Muscle layer of duodenum (tissue), 2 donors: ENCODE measurements at regions not wholly inside any gene's neighbourhood (a gene's known extent, or its start where the extent isn't known, plus 50 kb on each side); places are given as distances from the start of the nearest gene placed in this dataset.

ENCODE experiments used
- H3K27ac ChIP-seq: one replicate; pipeline ENCODE4 v1.7.0; 2013; ENCODE audit warnings: mild to moderate bottlenecking, low read length
- H3K27me3 ChIP-seq: one replicate; pipeline ENCODE4 v1.7.0; 2013; ENCODE audit warnings: low read depth, mild to moderate bottlenecking, control low read depth, low read length
- H3K36me3 ChIP-seq, 2 donors: one replicate each; pipeline ENCODE4 v1.7.0; 2013; ENCODE audit warnings: low read length in 2 of 2, control low read depth in 1 of 2, mild to moderate bottlenecking in 1 of 2; ENCODE audit not compliant: insufficient read depth in 2 of 2, control insufficient read depth in 1 of 2
- H3K4me1 ChIP-seq, 2 donors: one replicate each; pipeline ENCODE4 v1.7.0; 2013; ENCODE audit warnings: low read length in 2 of 2, mild to moderate bottlenecking in 2 of 2, control low read depth in 1 of 2, moderate library complexity in 1 of 2; ENCODE audit not compliant: insufficient read depth in 2 of 2, control insufficient read depth in 1 of 2
- H3K4me3 ChIP-seq, 2 donors: one replicate each; pipeline ENCODE4 v1.7.0; 2013; ENCODE audit warnings: low read length in 2 of 2, low read depth in 1 of 2, mild to moderate bottlenecking in 1 of 2
- H3K9me3 ChIP-seq, 2 donors: one replicate each; pipeline ENCODE4 v1.7.0; 2013; ENCODE audit warnings: low read length in 2 of 2, control low read depth in 1 of 2, mild to moderate bottlenecking in 1 of 2; ENCODE audit not compliant: control insufficient read depth in 1 of 2
- donor health status: healthy.

DNA sequence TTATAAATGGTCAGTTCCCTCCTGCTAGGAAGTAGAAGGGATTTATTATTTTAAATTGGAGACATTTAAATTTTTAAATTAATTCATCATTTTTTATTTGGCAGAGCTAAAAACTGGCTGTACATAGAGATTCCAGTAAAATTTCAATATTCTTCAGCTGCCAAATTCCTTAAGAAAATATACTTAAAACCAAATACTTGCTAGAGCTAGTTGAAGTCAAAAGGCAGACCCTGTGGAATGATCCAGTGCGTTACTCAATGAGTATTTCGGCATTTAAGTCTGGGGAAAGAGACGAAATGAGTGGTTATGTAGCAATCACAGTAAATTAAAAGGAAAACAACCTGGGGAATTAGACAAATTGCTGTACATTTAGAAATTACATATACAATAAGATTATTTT lies 1104.7 kb downstream of the SLC6A15 start:
- H3K36me3 ChIP-seq: no peaks in the 10 kb centered on the region
- no peak overlapping the region for H3K4me3 ChIP-seq
- H3K27me3 ChIP-seq: no peaks in the 10 kb centered on the region
- H3K4me1 ChIP-seq: no peaks in the 10 kb centered on the region
- no peaks in the 10 kb centered on the region for H3K9me3 ChIP-seq
- no peak overlapping the region for H3K27ac ChIP-seq

DNA sequence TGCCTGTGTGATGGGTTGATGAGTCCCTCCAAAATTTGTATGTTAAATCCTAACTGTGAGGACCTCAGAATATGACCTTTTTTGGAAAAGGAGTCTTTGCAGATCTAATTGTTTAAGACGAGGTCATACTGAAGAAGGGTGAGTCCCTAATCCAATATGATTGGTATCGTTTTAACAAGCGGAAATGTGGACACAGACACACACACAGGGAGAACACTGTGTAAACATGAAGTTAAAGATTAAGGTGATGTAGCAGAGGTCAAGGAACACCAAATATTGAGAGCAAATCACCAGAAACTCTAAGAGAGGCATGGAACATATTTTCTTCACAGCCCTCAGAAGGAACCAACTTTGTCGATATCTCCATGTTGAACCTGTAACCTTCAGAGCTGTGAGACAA lies 1106.7 kb downstream of the SLC6A15 start:
- Histone ChIP-seq H3K27me3 (no peaks in the 10 kb centered on the region), H3K27ac (no peak overlapping the region), H3K4me1 (no peaks in the 10 kb centered on the region), H3K9me3 (no peaks in the 10 kb centered on the region), H3K36me3 (no peaks in the 10 kb centered on the region), H3K4me3 (no peak overlapping the region)

DNA sequence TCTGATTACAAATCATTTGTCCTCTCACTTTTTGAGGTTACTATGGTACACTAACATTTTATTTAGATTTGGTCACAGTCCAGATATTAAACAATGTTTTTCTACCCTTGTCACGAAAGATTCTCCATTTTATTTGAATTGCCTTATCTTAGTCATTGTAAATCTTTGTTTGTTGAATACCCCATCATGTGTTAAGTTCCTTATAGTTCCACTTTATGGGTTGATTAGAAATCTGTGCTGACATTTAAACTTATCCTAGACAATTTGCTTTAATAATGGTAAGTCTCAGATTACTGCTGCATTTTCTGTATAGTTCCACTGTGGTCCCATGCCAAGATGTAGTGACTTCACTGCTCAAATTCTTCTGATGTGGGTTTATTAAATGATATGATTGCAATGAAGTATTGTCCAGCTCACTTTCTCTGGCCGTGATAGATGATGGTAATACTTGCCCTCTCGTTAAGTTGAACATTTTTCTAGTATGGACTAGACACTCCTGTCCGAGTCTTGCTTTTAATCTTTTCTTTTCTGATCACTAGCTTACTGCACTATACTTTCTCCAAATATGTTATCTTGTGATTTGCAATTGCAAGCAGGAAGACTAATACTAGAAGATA lies 1107.3 kb downstream of the SLC6A15 start:
- Histone ChIP-seq H3K9me3 (no peaks in the 10 kb centered on the region), H3K4me1 (no peaks in the 10 kb centered on the region), H3K27ac (no peak overlapping the region), H3K4me3 (no peak overlapping the region), H3K36me3 (no peaks in the 10 kb centered on the region), H3K27me3 (no peaks in the 10 kb centered on the region)

DNA sequence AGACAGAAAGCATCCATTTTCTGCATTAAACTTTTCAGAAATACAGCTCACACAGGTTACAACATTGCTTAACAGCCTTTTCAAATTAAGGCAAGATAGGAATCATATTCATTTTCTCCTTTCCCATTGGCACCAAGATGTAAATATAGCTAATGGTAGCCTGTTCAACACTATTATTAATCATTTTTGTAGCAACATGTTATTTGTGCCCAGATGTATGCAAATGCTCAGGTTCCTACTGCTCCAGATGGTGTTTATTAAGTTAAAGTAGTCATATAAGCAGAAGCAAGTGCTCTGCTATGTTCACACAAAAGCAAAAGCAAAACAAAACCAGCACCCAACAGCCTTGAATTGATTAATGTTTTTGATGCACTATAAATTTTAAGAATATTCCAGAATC lies 1110.6 kb downstream of the SLC6A15 start:
- Histone ChIP-seq H3K36me3 (no peaks in the 10 kb centered on the region), H3K27me3 (no peaks in the 10 kb centered on the region), H3K9me3 (no peaks in the 10 kb centered on the region), H3K4me1 (no peaks in the 10 kb centered on the region), H3K27ac (no peak overlapping the region), H3K4me3 (no peak overlapping the region)

DNA sequence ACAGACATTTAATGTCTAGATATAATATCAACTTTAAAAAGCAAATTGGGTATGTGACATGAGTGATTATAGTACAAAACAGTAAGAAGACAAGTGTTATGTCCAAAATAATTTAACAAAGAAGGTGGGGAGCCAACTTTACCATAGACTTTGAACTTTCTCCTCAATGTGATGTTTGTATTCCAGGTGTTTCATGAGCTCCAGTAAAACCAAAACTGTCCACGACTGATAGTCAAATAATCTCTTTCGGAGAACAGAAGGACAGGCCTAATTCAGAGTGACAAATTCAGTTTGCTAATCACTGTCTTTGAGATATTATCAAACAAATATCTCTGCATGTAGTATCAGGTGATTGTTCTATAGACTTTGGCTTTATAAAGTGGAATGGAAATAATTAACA lies 1112.6 kb downstream of the SLC6A15 start:
- Histone ChIP-seq H3K4me1 (no peaks in the 10 kb centered on the region), H3K4me3 (no peak overlapping the region), H3K27ac (no peak overlapping the region), H3K9me3 (no peaks in the 10 kb centered on the region), H3K36me3 (no peaks in the 10 kb centered on the region), H3K27me3 (no peaks in the 10 kb centered on the region)

DNA sequence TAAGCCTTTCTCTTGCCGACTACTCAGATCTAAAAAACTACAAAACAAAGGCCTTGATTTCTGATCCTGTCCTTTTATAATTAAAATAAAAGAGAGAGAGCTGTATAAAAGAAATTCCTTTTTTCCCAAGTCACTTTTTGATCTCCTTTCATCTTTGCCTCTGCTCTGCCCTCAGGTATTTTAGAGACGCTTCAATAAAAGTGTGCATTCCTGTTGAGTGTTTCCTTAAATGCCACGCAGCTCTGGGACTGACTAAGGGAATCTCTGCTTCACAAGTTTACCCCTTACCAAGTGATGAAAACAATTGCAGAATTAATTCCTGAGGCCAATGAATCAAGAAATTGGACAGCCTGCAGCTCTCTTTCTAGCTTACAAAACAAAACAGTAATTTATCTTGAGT lies 1109.8 kb downstream of the TMTC2 start:
- Histone ChIP-seq H3K27ac (no peak overlapping the region), H3K36me3 (no peaks in the 10 kb centered on the region), H3K4me3 (no peak overlapping the region), H3K4me1 (no peaks in the 10 kb centered on the region), H3K27me3 (no peaks in the 10 kb centered on the region), H3K9me3 (no peaks in the 10 kb centered on the region)

DNA sequence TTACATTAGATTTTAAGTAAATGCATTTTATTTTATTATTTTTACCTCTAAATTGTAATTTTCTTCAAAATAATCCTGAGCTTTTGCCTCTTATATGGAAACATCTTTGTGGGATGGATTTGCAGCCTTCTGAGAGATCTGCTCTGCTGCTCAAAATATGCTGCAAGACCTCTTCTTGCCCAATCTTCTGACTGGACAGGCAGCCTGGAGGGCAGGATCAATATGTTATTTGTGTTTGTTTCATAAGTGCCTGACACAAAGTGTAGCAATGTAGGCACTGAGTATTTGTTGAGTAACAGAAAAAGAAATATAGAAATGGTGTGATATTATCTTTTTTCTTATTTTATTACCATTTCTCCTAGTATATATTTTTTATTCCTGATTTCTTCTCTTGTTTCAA lies 1106.9 kb downstream of the TMTC2 start:
- Histone ChIP-seq H3K36me3 (no peaks in the 10 kb centered on the region), H3K4me3 (no peak overlapping the region), H3K4me1 (no peaks in the 10 kb centered on the region), H3K27me3 (no peaks in the 10 kb centered on the region), H3K27ac (no peak overlapping the region), H3K9me3 (no peaks in the 10 kb centered on the region)

DNA sequence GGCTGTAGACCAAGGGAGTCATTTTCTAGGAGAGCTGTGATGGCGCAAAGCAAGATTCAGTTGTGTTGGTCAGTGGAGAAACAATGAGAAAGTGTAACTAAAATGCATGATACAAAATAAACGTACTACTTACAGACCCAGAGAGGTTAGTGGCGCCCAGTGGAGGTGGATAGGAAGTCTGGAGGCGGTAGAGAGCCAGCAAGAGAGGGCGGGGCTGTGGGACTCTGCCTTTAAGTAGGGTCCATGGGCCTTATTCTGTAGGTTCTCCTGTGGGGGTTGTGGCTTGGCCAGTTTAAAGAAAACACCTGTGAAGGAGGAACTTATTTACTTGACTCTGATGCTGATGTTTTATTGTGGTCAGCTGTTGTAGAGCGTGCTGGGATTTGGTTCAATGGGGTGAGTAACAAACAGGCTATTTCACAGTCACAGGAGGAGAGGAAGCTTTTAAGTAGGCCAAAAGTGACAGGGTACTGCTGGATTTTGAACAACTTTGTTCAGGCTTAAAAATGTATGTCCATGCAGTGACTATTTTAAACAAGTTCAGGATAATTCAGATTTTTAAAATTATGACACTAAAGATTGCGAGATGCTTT lies 1097.7 kb downstream of the TMTC2 start:
- H3K36me3 ChIP-seq: no peaks in the 10 kb centered on the region
- no peaks in the 10 kb centered on the region for H3K9me3 ChIP-seq
- H3K4me3 ChIP-seq: no peak overlapping the region
- no peaks in the 10 kb centered on the region for H3K27me3 ChIP-seq
- H3K27ac ChIP-seq: no peak overlapping the region
- no peaks in the 10 kb centered on the region for H3K4me1 ChIP-seq

DNA sequence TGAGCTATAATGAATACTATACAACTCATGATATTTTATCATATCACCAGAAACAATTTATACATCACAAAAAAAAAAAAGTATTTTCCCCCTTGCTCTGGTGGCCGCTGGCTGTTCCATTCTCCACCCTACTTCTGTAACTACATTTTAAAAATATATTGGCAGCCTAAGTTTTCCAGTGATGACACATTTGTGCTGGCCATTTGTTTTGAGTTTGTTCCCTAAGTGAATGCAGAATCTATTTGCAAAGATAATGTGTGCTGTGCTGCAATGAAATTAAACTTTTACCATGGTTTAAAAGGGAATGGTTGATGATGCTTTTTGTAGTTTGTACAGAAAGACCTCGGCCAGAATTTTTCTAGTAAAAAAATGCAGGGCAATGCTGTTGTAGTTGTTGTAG lies 1092.8 kb downstream of the TMTC2 start:
- Histone ChIP-seq H3K27ac (no peak overlapping the region), H3K27me3 (no peaks in the 10 kb centered on the region), H3K36me3 (no peaks in the 10 kb centered on the region), H3K9me3 (no peaks in the 10 kb centered on the region), H3K4me1 (no peaks in the 10 kb centered on the region), H3K4me3 (no peak overlapping the region)

DNA sequence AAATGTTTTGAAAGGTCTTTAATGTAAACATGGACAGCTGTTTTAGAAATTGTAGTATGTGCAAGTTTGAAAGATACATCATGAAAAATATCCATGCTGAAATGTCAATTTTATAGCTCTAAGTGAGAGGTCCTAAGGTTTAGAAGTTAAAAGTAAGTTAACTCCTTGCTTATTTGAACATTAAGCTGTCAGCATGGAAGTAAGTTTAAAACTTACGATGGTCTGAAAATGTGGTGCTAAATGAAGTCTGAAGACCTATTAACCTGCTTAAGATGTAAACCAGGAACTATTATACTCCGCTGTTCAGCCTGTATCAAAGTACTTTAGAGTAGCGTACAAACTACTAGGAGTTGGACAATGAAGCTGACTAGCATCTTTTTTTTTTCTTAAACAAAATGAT lies 1082.4 kb downstream of the TMTC2 start:
- no peak overlapping the region for H3K4me3 ChIP-seq
- no peaks in the 10 kb centered on the region for H3K4me1 ChIP-seq
- H3K9me3 ChIP-seq: peaks cover 6 to 15% of the 10 kb centered on the region in 2 donors
- H3K27ac ChIP-seq: no peak overlapping the region
- no peaks in the 10 kb centered on the region for H3K36me3 ChIP-seq
- H3K27me3 ChIP-seq: no peaks in the 10 kb centered on the region

DNA sequence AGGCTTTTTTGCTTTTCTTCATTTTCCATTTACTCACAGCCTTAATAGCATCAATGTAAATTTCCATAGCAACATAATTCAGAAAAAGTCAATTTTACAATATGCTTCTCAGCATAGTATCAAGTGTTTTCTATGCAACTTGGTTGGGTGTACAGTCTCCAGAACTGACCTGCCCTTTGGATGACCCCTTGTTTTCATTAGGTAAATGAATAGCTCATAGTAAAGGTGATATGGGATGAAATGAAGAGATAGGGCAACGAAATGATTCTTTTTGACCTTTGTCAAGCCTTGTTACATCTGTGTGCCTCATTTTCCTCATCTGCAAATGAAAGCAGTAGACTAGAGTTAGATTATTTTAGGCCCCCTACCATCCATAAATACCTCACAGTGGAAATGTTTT lies 1081.0 kb downstream of the TMTC2 start:
- peaks cover 0 to 17% of the 10 kb centered on the region in 2 donors for H3K9me3 ChIP-seq

DNA sequence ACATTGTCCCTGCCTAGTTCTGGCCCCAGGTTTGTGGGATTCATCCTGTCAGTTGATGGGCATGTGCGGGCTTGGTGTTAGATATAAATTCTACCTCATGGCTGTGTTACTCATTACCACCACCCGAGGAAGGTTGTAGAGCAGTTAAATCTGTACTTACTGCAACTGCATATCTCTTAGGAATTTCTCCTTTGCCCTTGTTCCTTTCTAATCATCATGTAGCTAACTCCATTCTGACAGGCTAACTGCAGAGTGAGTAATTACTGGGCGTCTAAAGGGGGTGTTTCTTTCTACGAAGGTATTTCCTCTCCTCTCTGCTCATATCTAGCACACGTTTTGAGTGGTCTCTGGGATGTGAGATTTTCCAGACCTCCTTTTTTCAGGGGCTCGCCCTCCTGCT lies 1076.7 kb downstream of the TMTC2 start:
- no peak overlapping the region for H3K27ac ChIP-seq
- no peaks in the 10 kb centered on the region for H3K4me1 ChIP-seq
- peaks cover 0 to 13% of the 10 kb centered on the region in 2 donors for H3K9me3 ChIP-seq
- H3K27me3 ChIP-seq: no peaks in the 10 kb centered on the region
- no peak overlapping the region for H3K4me3 ChIP-seq
- H3K36me3 ChIP-seq: no peaks in the 10 kb centered on the region

More for the DNA sequence above, 1081.0 kb downstream of the TMTC2 start:
- Histone ChIP-seq H3K27me3 (no peaks in the 10 kb centered on the region), H3K4me3 (no peak overlapping the region), H3K36me3 (no peaks in the 10 kb centered on the region), H3K27ac (no peak overlapping the region), H3K4me1 (no peaks in the 10 kb centered on the region)
